ENCODE measurements at regions not wholly inside any gene's neighbourhood (a gene's known extent, or its start where the extent isn't known, plus 50 kb on each side); places are given as distances from the start of the nearest gene placed in this dataset.

DNA sequence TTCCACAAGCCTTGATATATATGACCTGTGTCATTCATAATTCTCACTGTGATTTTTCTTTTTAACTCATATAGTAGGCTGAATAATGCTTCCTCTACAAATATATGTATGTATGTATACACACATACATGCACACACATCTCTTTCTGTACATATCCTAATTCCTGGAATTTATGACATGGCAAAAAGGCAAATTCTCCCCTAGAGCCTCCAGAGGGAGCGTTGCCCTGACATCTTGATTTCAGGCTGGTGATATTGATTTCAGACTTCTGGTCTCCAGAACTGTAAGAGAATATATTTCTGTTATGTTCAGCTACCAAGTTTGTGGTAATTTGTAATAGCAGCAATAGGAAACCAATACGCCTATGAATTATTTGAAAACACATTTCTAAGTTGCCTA lies 166.6 kb upstream of the GAS1 start:
- Histone ChIP-seq H3K36me3 (no peaks in the 10 kb centered on the region), H3K27ac (no peak overlapping the region), H3K9me3 (no peaks in the 10 kb centered on the region), H3K4me3 (no peak overlapping the region), H3K27me3 (ENCODE audit: low read depth) (no peaks in the 10 kb centered on the region), H3K4me1 (peaks cover 1% of the 10 kb centered on the region)
- intact Hi-C loops (cut with DNase I): no loop called here
- no peak for DNase-seq
- TF ChIP-seq, protein P1, sequence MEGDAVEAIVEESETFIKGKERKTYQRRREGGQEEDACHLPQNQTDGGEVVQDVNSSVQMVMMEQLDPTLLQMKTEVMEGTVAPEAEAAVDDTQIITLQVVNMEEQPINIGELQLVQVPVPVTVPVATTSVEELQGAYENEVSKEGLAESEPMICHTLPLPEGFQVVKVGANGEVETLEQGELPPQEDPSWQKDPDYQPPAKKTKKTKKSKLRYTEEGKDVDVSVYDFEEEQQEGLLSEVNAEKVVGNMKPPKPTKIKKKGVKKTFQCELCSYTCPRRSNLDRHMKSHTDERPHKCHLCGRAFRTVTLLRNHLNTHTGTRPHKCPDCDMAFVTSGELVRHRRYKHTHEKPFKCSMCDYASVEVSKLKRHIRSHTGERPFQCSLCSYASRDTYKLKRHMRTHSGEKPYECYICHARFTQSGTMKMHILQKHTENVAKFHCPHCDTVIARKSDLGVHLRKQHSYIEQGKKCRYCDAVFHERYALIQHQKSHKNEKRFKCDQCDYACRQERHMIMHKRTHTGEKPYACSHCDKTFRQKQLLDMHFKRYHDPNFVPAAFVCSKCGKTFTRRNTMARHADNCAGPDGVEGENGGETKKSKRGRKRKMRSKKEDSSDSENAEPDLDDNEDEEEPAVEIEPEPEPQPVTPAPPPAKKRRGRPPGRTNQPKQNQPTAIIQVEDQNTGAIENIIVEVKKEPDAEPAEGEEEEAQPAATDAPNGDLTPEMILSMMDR (IDR thresholded peaks at IDR 0.05): no peak
- no peak for ATAC-seq

DNA sequence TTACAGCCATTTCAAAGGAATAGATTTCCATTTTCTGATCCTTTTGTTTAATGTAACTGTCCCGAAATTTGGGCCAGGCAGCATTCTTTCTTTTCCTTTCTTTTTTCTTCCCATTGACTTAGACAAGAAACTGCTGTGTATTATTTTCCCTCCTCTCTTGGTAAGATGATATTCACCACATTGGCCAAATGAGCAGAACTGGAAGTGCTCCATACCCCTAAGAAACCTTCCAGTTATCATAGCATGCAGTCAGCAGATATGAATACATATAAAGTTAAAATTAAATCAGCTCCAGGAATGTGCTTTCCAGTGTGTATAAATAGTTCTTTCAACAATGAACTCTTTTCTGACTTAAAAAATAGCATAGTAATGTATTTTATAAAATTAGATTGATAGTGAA lies 168.5 kb upstream of the GAS1 start:
- H3K4me1 ChIP-seq: peaks cover 10% of the 10 kb centered on the region
- H3K36me3 ChIP-seq: no peaks in the 10 kb centered on the region
- TF ChIP-seq, protein P1 (IDR thresholded peaks at IDR 0.05): no peak
- no peak for DNase-seq
- H3K27me3 ChIP-seq (ENCODE audit: low read depth): no peaks in the 10 kb centered on the region
- intact Hi-C loops (cut with DNase I): no loop called here
- no peaks in the 10 kb centered on the region for H3K9me3 ChIP-seq
- H3K27ac ChIP-seq: no peak overlapping the region
- no peak for ATAC-seq
- no peak overlapping the region for H3K4me3 ChIP-seq

DNA sequence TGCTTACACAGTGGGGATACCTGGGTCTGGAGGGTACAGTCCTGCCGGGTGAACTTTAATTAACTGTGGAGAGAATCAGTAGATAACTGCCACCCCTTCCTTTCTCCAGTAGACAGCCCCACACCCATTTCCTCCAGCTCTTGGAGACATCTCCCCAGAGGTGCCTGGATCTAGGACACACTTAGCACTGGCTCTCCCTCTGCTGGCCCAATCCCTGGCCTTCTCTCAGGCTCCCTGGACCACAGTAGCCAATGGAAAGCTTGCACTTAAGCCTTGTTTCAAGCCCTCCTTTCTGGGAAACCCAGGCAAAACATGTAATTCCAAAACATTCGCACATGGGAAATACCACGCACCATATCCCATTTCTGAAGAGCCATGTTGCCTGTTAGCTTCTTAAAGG lies 169.2 kb upstream of the GAS1 start:
- intact Hi-C loops (cut with DNase I): no loop called here
- Histone ChIP-seq H3K36me3 (no peaks in the 10 kb centered on the region), H3K4me1 (peaks cover 15% of the 10 kb centered on the region), H3K27me3 (ENCODE audit: low read depth) (no peaks in the 10 kb centered on the region), H3K27ac (no peak overlapping the region), H3K4me3 (no peak overlapping the region), H3K9me3 (no peaks in the 10 kb centered on the region)
- TF ChIP-seq, protein P1 (IDR thresholded peaks at IDR 0.05): no peak
- no peak for ATAC-seq
- DNase-seq: no peak

DNA sequence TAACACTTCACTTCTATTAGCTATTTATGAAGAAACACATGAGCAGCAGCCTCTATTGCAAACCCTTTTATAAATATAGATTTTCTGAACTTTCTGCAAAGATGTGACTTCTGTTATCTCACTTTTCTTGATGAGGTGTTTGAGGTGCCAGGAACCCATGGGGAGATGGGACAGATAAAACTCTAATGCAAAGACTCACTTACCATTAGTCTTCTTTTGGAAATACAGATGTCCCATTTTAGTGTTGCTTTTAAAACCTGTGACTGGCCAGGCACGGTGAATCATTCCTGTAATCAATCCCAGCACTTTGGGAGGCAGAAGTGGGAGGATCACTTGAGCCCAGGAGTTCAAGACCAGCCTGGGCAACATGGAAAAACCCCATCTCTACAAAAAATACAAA lies 171.3 kb upstream of the GAS1 start:
- peaks cover 15% of the 10 kb centered on the region for H3K4me1 ChIP-seq
- intact Hi-C loops (cut with DNase I): no loop called here
- no peak for ATAC-seq
- no peaks in the 10 kb centered on the region for H3K36me3 ChIP-seq
- no peaks in the 10 kb centered on the region for H3K9me3 ChIP-seq
- DNase-seq: no peak
- TF ChIP-seq, protein P1 (IDR thresholded peaks at IDR 0.05): no peak
- H3K27me3 ChIP-seq (ENCODE audit: low read depth): no peaks in the 10 kb centered on the region
- H3K4me3 ChIP-seq: no peak overlapping the region
- no peak overlapping the region for H3K27ac ChIP-seq

DNA sequence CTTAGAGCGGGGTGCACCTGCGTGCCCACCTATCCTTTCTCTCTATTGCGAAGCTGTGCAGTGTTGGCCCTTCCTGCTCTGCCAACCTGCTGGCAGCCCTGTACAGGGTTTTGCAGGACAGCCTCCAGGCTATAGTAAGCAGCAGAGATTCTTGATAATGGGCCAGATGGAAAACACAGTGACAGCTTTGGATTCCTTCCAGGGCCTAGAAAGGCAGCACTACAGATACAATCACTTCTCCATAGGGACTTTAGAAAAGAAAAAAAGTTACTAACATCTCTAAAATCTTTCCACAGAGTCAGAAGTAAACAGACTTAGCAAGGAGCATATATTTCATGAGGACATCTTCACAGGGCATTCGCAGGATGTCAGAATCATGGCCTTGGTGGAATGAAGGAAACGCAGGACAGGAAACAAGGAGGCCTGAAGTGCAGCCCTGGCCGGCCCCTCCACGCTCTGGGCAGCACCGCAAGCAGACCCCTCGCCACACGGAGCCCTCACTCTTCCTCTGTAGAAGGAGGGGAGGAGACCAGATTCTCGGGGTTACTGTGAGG lies 172.1 kb upstream of the GAS1 start:
- H3K27me3 ChIP-seq (ENCODE audit: low read depth): no peaks in the 10 kb centered on the region
- H3K4me3 ChIP-seq: no peak overlapping the region
- TF ChIP-seq, protein P1 (IDR thresholded peaks at IDR 0.05): no peak
- H3K9me3 ChIP-seq: no peaks in the 10 kb centered on the region
- ATAC-seq (peak; percentile 71 to 73), DNase-seq (no peak)
- H3K36me3 ChIP-seq: no peaks in the 10 kb centered on the region
- intact Hi-C loops (cut with DNase I): no loop called here
- H3K4me1 ChIP-seq: peaks cover 15% of the 10 kb centered on the region
- H3K27ac ChIP-seq: no peak overlapping the region

DNA sequence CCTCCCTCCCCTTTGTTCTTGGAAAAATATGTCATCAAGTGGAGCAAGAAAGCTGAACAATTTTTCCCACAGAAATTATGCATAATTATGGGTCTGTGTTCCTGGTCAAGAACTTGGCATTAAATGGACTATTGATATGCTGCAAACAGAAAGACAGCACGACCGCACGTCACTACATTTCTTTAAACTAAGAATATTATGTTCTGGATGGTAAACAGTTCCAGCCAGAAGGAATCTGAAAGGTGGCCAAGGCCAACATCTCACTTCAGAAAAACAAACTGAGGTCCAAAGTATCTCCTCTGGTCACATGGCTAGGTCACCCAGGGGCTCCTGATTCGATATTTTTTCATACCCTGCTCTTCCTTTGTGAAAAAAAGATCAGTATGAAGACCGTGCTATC lies 173.3 kb upstream of the GAS1 start:
- Histone ChIP-seq H3K4me3 (no peak overlapping the region), H3K9me3 (no peaks in the 10 kb centered on the region), H3K36me3 (no peaks in the 10 kb centered on the region), H3K27me3 (ENCODE audit: low read depth) (no peaks in the 10 kb centered on the region), H3K27ac (no peak overlapping the region), H3K4me1 (peaks cover 15% of the 10 kb centered on the region)
- DNase-seq (no peak), ATAC-seq (no peak)
- TF ChIP-seq, protein P1 (IDR thresholded peaks at IDR 0.05): no peak
- intact Hi-C loops (cut with DNase I): no loop called here
